ENCODE measurements at regions not wholly inside any gene's neighbourhood (a gene's known extent, or its start where the extent isn't known, plus 50 kb on each side); places are given as distances from the start of the nearest gene placed in this dataset.

DNA sequence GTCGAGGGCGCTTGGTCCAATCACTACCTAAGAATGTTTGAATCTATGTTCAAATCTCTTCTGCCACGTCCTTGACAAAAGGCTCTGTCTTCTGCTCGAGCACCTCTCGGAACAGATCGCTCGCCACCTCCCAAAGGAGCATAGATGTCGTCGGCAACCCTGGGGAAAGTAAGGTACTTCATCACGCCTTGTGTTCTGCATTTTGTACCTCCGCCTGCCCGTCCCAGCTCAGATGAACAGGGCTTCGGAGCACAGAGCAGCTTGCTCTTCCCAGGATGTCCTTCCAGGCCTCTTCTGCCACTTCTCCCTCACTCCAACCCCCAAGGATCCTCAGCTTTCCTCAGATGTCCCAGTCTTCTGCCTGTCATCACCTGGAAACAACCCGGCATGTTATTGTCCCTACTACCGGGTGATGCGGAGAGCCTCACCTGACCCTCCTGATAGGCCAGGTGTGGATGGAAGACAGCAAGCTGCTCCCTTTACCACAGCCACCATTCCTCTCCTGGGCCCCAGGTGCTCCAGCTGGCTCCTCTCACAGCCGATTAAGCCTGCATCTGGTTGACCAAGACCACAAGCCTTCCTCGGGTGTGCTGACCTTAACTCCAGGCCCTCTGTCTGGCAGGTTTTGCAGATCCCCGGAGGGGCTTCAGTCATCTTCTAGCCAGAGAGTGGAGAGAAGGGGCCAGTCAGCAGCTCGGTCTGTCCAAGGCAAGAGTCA lies 270.5 kb downstream of the FAM43A start:
- no peak for TF ChIP-seq TCF7L2 (IDR thresholded peaks at IDR 0.05; ENCODE audit: borderline replicate concordance, low read depth, low read length)
- no peak for TF ChIP-seq YY1 (tag by site-specific recombination; IDR thresholded peaks at IDR 0.05)
- no peak for TF ChIP-seq ZNF621 (tag by site-specific recombination; IDR thresholded peaks at IDR 0.05)
